K562 (cell line): ENCODE measurements at regions not wholly inside any gene's neighbourhood (a gene's known extent, or its start where the extent isn't known, plus 50 kb on each side); places are given as distances from the start of the nearest gene placed in this dataset.

ENCODE experiments used
- ATAC-seq: fragments of 200-7000 bp; cut with Tn5 transposase; 3 replicates; pipeline ENCODE4 v1.9.1; 2020; ENCODE audit warnings: moderate library complexity
- BruUV-seq: library from RNA; stranded (reverse); fragments of 400-500 nt; replicated peaks from 2 replicates; lab custom pipeline; 2021; lab: Mats Ljungman, UMichigan
- CTCF ChIA-PET: fragments of 300-600 bp; formaldehyde crosslinking; extraction: SDS; loops from one replicate; lab custom pipeline; 2021; ENCODE audit warnings: low intra/inter-chr PET ratio; lab: Yijun Ruan, JAX
- POLR2A ChIA-PET: fragments of 300-600, 350-650 bp; sonication (Branson Sonifier 250); formaldehyde crosslinking; extraction: SDS; loops from one replicate; lab custom pipeline; 2021; ENCODE audit warnings: antibody characterized with exemption, inconsistent platforms; lab: Yijun Ruan, JAX
- DNase-seq, 4 experiments: peaks; one replicate each; pipeline versions ENCODE4 v3.0.0 to v3.0.0-alpha.2; 2011 to 2018; ENCODE audit warnings: low spot score in 3 of 4, mixed read lengths in 3 of 4; ENCODE audit errors: extremely low read depth in 1 of 4
- FAIRE-seq: peaks from 2 replicates; lab custom pipeline; 2011; peaks lifted over from hg19 to GRCh38; lab: Jason Lieb, UNC
- H2AFZ ChIP-seq: 2 replicates; pipeline ENCODE4 v1.6.0; 2011; ENCODE audit warnings: low read depth, low read length, control low read depth, inconsistent platforms
- H3K27ac ChIP-seq: fragments of 200-600 bp; 3 replicates; pipeline ENCODE4 v1.8.0; 2011; ENCODE audit warnings: low read depth, mild to moderate bottlenecking, control low read depth, inconsistent platforms, low read length, moderate library complexity, mixed read lengths; ENCODE audit errors: extremely low read depth
- H3K27me3 ChIP-seq, 2 experiments: fragments of 300-600 bp in 1 of 2; 2 replicates in 1 of 2; 3 replicates in 1 of 2; pipeline versions ENCODE4 v1.6.0 to v1.8.0; 2011; ENCODE audit warnings: inconsistent platforms in 2 of 2, low read length in 2 of 2, mild to moderate bottlenecking in 1 of 2, mixed read lengths in 1 of 2, moderate library complexity in 1 of 2; ENCODE audit not compliant: control insufficient read depth in 2 of 2, insufficient read depth in 2 of 2
- H3K36me3 ChIP-seq: fragments of 300-600 bp; 3 replicates; pipeline ENCODE4 v1.8.0; 2011; ENCODE audit warnings: mild to moderate bottlenecking, low read length, inconsistent platforms; ENCODE audit not compliant: control insufficient read depth, insufficient read depth
- H3K4me1 ChIP-seq, 2 experiments: fragments of 200-600 bp in 1 of 2; replicated peaks in 1 of 2; 2 replicates in 1 of 2; 3 replicates in 1 of 2; pipeline versions ENCODE4 v1.5.1 to v1.8.0; 2011; ENCODE audit warnings: inconsistent platforms in 2 of 2, low read length in 2 of 2, mild to moderate bottlenecking in 1 of 2, mixed read lengths in 1 of 2, moderate library complexity in 1 of 2; ENCODE audit not compliant: control insufficient read depth in 2 of 2, insufficient read depth in 2 of 2
- H3K4me2 ChIP-seq: 2 replicates; pipeline ENCODE4 v1.6.1; 2011; ENCODE audit warnings: low read length, control low read depth, inconsistent platforms, mixed read lengths; ENCODE audit not compliant: insufficient read depth
- H3K4me3 ChIP-seq: fragments of 200-600 bp; sonication (generic), shearing (Covaris generic); 2 replicates; pipeline ENCODE4 v1.5.1; 2016; ENCODE audit warnings: control low read depth, inconsistent platforms
- H3K79me2 ChIP-seq: fragments of 200-600 bp; 3 replicates; pipeline ENCODE4 v1.8.0; 2011; ENCODE audit warnings: low read length, inconsistent platforms; ENCODE audit not compliant: control insufficient read depth, insufficient read depth
- H3K9ac ChIP-seq, 2 experiments: 2 replicates each; pipeline versions ENCODE4 v1.6.0 to v1.6.1; 2011; ENCODE audit warnings: low read depth in 2 of 2, low read length in 2 of 2, control low read depth in 1 of 2, inconsistent platforms in 1 of 2, mild to moderate bottlenecking in 1 of 2, mixed read lengths in 1 of 2; ENCODE audit not compliant: insufficient read depth in 1 of 2
- H3K9me1 ChIP-seq: one replicate; pipeline ENCODE4 v1.6.0; 2011; ENCODE audit warnings: inconsistent platforms, mild to moderate bottlenecking, low read length, moderate library complexity; ENCODE audit not compliant: control insufficient read depth, insufficient read depth
- H3K9me3 ChIP-seq: replicated peaks from 2 replicates; pipeline ENCODE4 v1.5.1; 2011; ENCODE audit warnings: low read depth, low read length, inconsistent platforms; ENCODE audit not compliant: control insufficient read depth, insufficient read depth
- H4K20me1 ChIP-seq: replicated peaks from 2 replicates; pipeline ENCODE4 v1.6.1; 2011; ENCODE audit warnings: low read length, inconsistent platforms, mixed read lengths; ENCODE audit not compliant: control insufficient read depth, insufficient read depth
- C11orf30 ChIP-seq: fragments of 450-650 bp; IDR thresholded peaks from 2 replicates; pipeline ENCODE4 v1.6.1; 2016; ENCODE audit warnings: low read depth, mild to moderate bottlenecking
- KLF13 ChIP-seq: fragments of 450-650 bp; IDR thresholded peaks from 2 replicates; pipeline ENCODE4 v1.6.1; 2016; ENCODE audit warnings: missing genetic modification characterization, low read depth, mild to moderate bottlenecking, missing compliant biosample characterization, moderate library complexity, borderline replicate concordance
- MEF2A ChIP-seq: IDR thresholded peaks from 2 replicates; pipeline ENCODE4 v1.6.1; 2011; ENCODE audit warnings: low read depth, mild to moderate bottlenecking, low read length, moderate library complexity; ENCODE audit not compliant: control insufficient read depth
- PHTF2 ChIP-seq: fragments of 250-450 bp; sonication (Bioruptor Pico); IDR thresholded peaks from 2 replicates; pipeline ENCODE4 v1.5.0; 2021; ENCODE audit warnings: mild to moderate bottlenecking
- PPARD ChIP-seq: fragments of 250-450 bp; sonication (Bioruptor Pico); IDR thresholded peaks from 2 replicates; pipeline ENCODE4 v1.8.0; 2022; ENCODE audit warnings: inconsistent platforms, mild to moderate bottlenecking, moderate library complexity
- SNIP1 ChIP-seq: fragments of 450-650 bp; IDR thresholded peaks from 2 replicates; pipeline ENCODE4 v1.7.1; 2017; ENCODE audit warnings: low read depth, mild to moderate bottlenecking
- TEAD1 ChIP-seq, 2 experiments: fragments of 450-650 bp in 1 of 2; sonication (generic) in 1 of 2; formaldehyde crosslinking; IDR thresholded peaks; 2 replicates each; pipeline versions ENCODE4 v1.4.0 to v1.8.0; 2020 to 2022; ENCODE audit warnings: mild to moderate bottlenecking in 2 of 2, missing genetic modification reagents in 1 of 2
- UBTF ChIP-seq, 2 experiments: IDR thresholded peaks; 2 replicates each; pipeline ENCODE4 v1.6.1; 2012; ENCODE audit warnings: improper control_type of control experiment in 2 of 2, low read depth in 2 of 2, low read length in 2 of 2, borderline replicate concordance in 1 of 2
- ZBTB34 ChIP-seq: fragments of 250-450 bp; sonication (Bioruptor Pico); IDR thresholded peaks from 2 replicates; pipeline ENCODE4 v1.8.0; 2021; ENCODE audit warnings: mild to moderate bottlenecking, moderate library complexity
- ZEB2 ChIP-seq: fragments of 450-650 bp; IDR thresholded peaks from 2 replicates; pipeline ENCODE4 v1.6.1; 2016
- ZNF512 ChIP-seq: IDR thresholded peaks from 2 replicates; pipeline ENCODE4 v1.6.1; 2016; ENCODE audit warnings: missing genetic modification characterization, missing compliant biosample characterization
- WGBS: fragments of 100-300 bp; shearing (Covaris generic); methylation state at CpG from one replicate; pipeline ENCODE4 v1.1.6; 2016; ENCODE audit warnings: low coverage, mixed read lengths; ENCODE audit not compliant: insufficient coverage; ENCODE audit errors: missing lambda C conversion rate; 5-methylcytosine and 5-hydroxymethylcytosine counted together
- in situ Hi-C: fragments of 300-500 bp; cut with MboI; formaldehyde crosslinking; loops from 4 replicates; pipeline ENCODE4 v1.15.0; 2018; ENCODE audit warnings: inconsistent platforms, mixed read lengths
- intact Hi-C: fragments of 100-400 bp; cut with micrococcal nuclease; formaldehyde crosslinking; loops from 2 replicates; pipeline ENCODE4 v1.14.2; 2022

- 0% methylated on average over 1 of the region's 1 CpG for WGBS
- H3K36me3 ChIP-seq = no peaks in the 10 kb centered on the region
- TF ChIP-seq ZEB2 = no peak
- TF ChIP-seq SNIP1 = no peak
- no peak for TF ChIP-seq PPARD
- TF ChIP-seq MEF2A = no peak
- no peak for TF ChIP-seq C11orf30
- H3K4me3 ChIP-seq = no peak overlapping the region
- H4K20me1 ChIP-seq = no peaks in the 10 kb centered on the region
- ChIA-PET POLR2A (no interaction called here), CTCF (no interaction called here)
- no peaks in the 10 kb centered on the region for H3K79me2 ChIP-seq
- intact Hi-C loops = no loop called here
- no peaks in the 10 kb centered on the region for H3K4me1 ChIP-seq
- no peak overlapping the region for H3K4me2 ChIP-seq
- FAIRE-seq = no peak
- H3K9me1 ChIP-seq = no peaks in the 10 kb centered on the region
- H2AFZ ChIP-seq = no peak overlapping the region
- in situ Hi-C loops = no loop called here
- DNase-seq = no peak
- no peaks in the 10 kb centered on the region; the same call in 1 of the 2 replicates for H3K9me3 ChIP-seq
- BruUV-seq = no TSS peak
- no peak for ATAC-seq
- H3K9ac ChIP-seq = no peak overlapping the region
- H3K27ac ChIP-seq = no peak overlapping the region
- no peaks in the 10 kb centered on the region for H3K27me3 ChIP-seq
These were observed 72.3 kb downstream of the GMNC start for GRCh38 chr3:190790185-190790584.

- ATAC-seq (no peak), FAIRE-seq (no peak), DNase-seq (no peak)
- Histone ChIP-seq H3K79me2 (no peaks in the 10 kb centered on the region), H3K9me3 (no peaks in the 10 kb centered on the region), H3K4me1 (no peaks in the 10 kb centered on the region), H2AFZ (no peak overlapping the region), H3K27me3 (no peaks in the 10 kb centered on the region), H3K4me3 (no peak overlapping the region), H3K36me3 (no peaks in the 10 kb centered on the region), H3K9me1 (no peaks in the 10 kb centered on the region), H3K9ac (no peak overlapping the region), H4K20me1 (no peaks in the 10 kb centered on the region), H3K27ac (no peak overlapping the region), H3K4me2 (no peak overlapping the region)
- WGBS = 0% methylated on average over 3 of the region's 3 CpGs
- in situ Hi-C loops (no loop called here), intact Hi-C loops (no loop called here)
- BruUV-seq = no TSS peak
- POLR2A ChIA-PET = no interaction called here
- CTCF ChIA-PET = no interaction called here
- TF ChIP-seq KLF13 = no peak
- TF ChIP-seq ZNF512 (tag) = no peak
- no peak for TF ChIP-seq PHTF2 (CRISPR knock-in tag)
- TF ChIP-seq ZBTB34 (CRISPR knock-in tag) = no peak
- no peak for TF ChIP-seq TEAD1 (CRISPR knock-in tag; IDR thresholded peaks at IDR 0.05)
- no peak for TF ChIP-seq UBTF (IDR thresholded peaks at IDR 0.05; ENCODE audit: borderline replicate concordance in 1 of 2, low read depth in 2 of 2, low read length in 2 of 2)
These were observed 75.6 kb downstream of the GMNC start for GRCh38 chr3:190786898-190787297.
